ENCODE measurements at regions not wholly inside any gene's neighbourhood (a gene's known extent, or its start where the extent isn't known, plus 50 kb on each side); places are given as distances from the start of the nearest gene placed in this dataset.

DNA sequence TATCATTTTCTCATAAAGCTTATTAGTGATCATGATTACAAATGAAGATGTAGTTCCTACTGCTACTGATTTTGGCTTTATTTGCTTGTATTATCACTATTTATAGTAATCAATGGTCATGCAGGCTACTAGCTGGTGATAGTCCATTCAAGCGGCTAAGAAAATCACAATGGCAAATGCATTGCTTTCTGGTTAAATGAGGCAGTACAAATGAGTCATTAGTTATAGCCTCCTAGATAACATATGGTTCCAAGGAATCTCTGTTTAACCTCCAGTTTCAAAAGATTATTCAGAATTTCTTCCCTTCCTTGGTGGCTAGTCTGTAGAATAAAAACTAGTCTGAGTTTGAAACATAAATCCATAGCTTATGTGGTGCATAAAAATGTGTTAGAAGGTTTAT lies 141.3 kb upstream of the HTR2A start:
- Mint-ChIP-seq H3K27me3 (no peaks in the 10 kb centered on the region), H3K4me1 (ENCODE audit: low read depth) (peaks cover 9% of the 10 kb centered on the region), H3K27ac (no peak overlapping the region), H3K4me3 (no peak overlapping the region), H3K36me3 (ENCODE audit: low read depth) (no peaks in the 10 kb centered on the region), H3K9me3 (no peaks in the 10 kb centered on the region)
- intact Hi-C loops (cut with micrococcal nuclease) = no loop called here

DNA sequence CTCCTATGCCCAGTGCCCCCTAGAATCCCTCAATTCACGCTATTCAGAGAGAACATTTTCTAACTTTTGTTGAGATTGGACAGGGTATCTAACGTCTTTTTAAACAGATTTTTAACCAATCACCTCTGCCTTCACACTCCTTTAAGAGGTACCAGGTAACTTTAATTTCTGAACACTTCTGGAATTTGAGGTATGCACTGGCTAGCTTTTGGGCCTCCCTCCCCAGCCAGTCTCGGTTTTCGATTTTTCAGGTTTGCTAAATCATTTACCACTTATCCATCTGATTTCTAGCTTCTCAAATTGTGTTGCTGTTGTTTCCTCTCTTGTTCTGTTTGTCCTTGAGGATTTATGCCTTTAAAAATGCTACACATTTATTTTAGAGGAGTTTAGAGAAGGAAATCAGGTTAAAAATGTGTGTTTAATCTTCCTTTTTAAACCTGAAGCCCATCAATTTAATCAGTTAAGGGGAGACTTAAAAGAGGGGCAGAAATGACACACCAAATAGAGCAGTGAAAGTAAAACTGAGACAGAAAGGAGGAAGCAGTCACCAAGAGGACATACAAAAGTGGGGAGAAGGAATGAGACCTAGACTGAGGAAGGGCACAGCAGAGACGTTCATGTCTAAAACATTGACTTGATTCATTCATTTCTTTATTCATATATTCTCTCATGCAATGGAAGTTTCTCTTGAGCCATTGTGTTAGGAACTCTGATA lies 139.6 kb upstream of the HTR2A start:
- Mint-ChIP-seq H3K4me1 (ENCODE audit: low read depth) (peaks cover 12% of the 10 kb centered on the region), H3K4me3 (no peak overlapping the region), H3K9me3 (no peaks in the 10 kb centered on the region), H3K27me3 (no peaks in the 10 kb centered on the region), H3K36me3 (ENCODE audit: low read depth) (no peaks in the 10 kb centered on the region), H3K27ac (no peak overlapping the region)
- intact Hi-C loops (cut with micrococcal nuclease) = no loop called here

DNA sequence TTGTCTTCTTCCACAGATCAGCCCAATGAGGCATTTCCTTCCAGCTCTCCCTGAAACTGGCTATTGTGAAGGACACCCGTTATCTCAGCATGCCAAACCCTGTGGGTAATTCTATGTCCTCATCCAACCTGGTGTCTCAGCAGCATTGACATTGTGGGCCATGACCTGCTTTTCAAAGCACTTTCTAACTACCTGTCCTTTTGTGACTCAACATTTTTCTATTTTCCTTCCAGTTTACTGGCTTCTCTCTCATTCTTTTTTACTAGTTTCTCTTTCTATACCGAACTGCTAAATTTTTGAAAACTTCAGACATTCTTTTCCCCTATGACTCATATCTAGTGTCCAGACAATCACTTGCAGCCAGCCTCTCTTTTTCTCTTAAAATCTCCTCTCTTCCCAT lies 136.4 kb upstream of the HTR2A start:
- Mint-ChIP-seq H3K27ac (no peak overlapping the region), H3K9me3 (no peaks in the 10 kb centered on the region), H3K4me3 (no peak overlapping the region), H3K36me3 (ENCODE audit: low read depth) (no peaks in the 10 kb centered on the region), H3K27me3 (no peaks in the 10 kb centered on the region), H3K4me1 (ENCODE audit: low read depth) (peaks cover 12% of the 10 kb centered on the region)
- intact Hi-C loops (cut with micrococcal nuclease) = no loop called here

- peaks cover 18% of the 10 kb centered on the region for H3K4me1 Mint-ChIP-seq (ENCODE audit: low read depth)
- intact Hi-C loops (cut with micrococcal nuclease) = no loop called here
- no peaks in the 10 kb centered on the region for H3K36me3 Mint-ChIP-seq (ENCODE audit: low read depth)
- H3K27me3 Mint-ChIP-seq = no peaks in the 10 kb centered on the region
- H3K4me3 Mint-ChIP-seq = no peak overlapping the region
- H3K9me3 Mint-ChIP-seq = no peaks in the 10 kb centered on the region
- H3K27ac Mint-ChIP-seq = no peak overlapping the region
Measured at GRCh38 chr13:47027780-47028437, 131.1 kb upstream of the HTR2A start.

DNA sequence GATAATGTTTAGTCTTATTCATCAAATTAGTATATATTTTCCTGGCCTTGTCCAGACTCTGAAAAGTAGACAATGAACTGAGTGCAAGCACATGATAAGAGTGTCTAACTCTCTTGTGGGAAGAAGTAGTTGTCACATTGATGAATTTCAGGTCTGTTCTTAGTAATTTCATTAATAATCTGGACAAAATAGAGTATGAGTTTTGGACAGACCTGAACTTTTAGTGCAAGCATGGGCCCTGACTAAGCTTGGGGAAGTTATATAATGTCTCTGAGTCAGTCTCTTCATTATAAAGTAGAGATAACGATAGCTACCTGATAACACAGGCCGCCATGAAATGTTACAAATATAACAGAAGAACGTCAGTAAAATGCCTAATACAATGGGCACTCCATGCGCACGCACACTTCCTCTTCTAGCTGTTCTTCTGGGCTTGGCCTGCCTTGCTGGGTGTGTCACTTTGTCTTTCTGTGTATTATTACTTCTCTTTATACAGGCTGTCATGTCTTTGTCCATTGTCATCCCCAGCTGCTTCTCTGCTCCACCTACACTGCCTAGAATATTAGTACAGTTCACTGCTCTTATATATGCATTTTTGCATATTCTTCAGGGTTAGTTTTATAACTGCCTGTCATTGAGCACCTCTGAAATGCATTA lies 129.1 kb upstream of the HTR2A start:
- intact Hi-C loops (cut with micrococcal nuclease) = no loop called here
- Mint-ChIP-seq H3K27ac (no peak overlapping the region), H3K36me3 (ENCODE audit: low read depth) (no peaks in the 10 kb centered on the region), H3K4me3 (no peak overlapping the region), H3K4me1 (ENCODE audit: low read depth) (peaks cover 18% of the 10 kb centered on the region), H3K27me3 (no peaks in the 10 kb centered on the region), H3K9me3 (no peaks in the 10 kb centered on the region)

- no peaks in the 10 kb centered on the region for H3K27me3 Mint-ChIP-seq
- H3K4me1 Mint-ChIP-seq (ENCODE audit: low read depth) = peaks cover 7% of the 10 kb centered on the region
- H3K27ac Mint-ChIP-seq = no peak overlapping the region
- H3K4me3 Mint-ChIP-seq = no peak overlapping the region
- intact Hi-C loops (cut with micrococcal nuclease) = no loop called here
- no peaks in the 10 kb centered on the region for H3K36me3 Mint-ChIP-seq (ENCODE audit: low read depth)
- H3K9me3 Mint-ChIP-seq = peaks cover 16% of the 10 kb centered on the region
Measured at GRCh38 chr13:47019977-47020376, 123.1 kb upstream of the HTR2A start.

GRCh38 chr13:47017476-47017875 lies 120.6 kb upstream of the HTR2A start:
- Mint-ChIP-seq H3K4me3 (no peak overlapping the region), H3K36me3 (ENCODE audit: low read depth) (no peaks in the 10 kb centered on the region), H3K9me3 (peaks cover 16% of the 10 kb centered on the region), H3K4me1 (ENCODE audit: low read depth) (no peaks in the 10 kb centered on the region), H3K27me3 (no peaks in the 10 kb centered on the region), H3K27ac (no peak overlapping the region)
- intact Hi-C loops (cut with micrococcal nuclease) = no loop called here

DNA sequence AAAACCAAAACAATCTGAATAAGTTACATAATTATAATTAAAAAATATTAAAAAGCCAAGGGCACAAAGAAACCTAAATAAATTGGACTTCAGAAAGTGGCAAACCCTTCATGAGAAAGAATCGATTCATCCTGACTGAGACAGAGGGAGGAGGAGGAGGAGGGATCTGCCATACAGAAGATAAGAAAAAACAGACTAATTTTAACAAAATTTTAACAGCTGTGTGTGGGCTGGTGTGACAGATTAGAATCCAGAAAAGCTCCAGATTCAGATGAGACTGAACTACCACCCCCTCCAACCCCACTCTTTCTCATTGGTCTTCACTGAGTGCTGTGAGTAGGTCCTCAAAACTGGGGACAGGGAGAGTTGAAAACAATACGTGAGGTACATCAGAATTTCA lies 111.5 kb upstream of the HTR2A start:
- Mint-ChIP-seq H3K4me3 (no peak overlapping the region), H3K27me3 (peaks cover 4% of the 10 kb centered on the region), H3K27ac (no peak overlapping the region), H3K36me3 (ENCODE audit: low read depth) (no peaks in the 10 kb centered on the region), H3K4me1 (ENCODE audit: low read depth) (no peaks in the 10 kb centered on the region), H3K9me3 (no peaks in the 10 kb centered on the region)
- intact Hi-C loops (cut with micrococcal nuclease) = no loop called here

DNA sequence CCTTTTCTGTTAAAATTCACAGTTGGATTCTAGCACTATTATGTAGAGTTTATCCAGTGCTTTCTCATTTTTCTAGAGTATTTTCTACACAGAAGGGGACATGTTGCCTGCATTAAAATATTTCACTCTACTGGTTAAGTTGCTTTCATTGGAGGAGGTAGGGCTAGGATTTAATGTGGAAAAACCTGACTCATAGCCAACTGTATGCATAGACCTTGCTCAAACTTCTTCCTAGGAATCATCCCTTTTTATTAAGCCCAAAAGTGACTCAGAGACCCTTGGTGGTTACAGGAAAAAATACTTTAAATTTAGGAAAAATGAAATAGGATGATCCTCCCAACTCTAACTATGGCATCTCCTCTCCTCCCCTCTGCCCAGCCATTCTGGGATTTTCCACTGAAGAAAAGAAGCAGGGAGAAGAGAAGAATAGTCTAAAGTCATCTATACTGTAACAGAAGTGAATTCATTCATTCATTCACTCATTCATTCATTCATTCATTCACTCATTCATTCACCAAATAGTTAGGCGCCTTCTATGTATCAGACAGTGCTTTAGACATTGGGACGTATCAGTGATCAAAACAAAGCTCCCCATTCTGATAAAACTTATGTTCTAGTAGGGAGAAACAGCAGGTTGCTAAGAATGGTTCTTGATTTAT lies 109.0 kb upstream of the HTR2A start:
- no peak overlapping the region for H3K27ac Mint-ChIP-seq
- no peaks in the 10 kb centered on the region for H3K36me3 Mint-ChIP-seq (ENCODE audit: low read depth)
- intact Hi-C loops (cut with micrococcal nuclease) = no loop called here
- no peak overlapping the region for H3K4me3 Mint-ChIP-seq
- no peaks in the 10 kb centered on the region for H3K4me1 Mint-ChIP-seq (ENCODE audit: low read depth)
- peaks cover 8% of the 10 kb centered on the region for H3K27me3 Mint-ChIP-seq
- no peaks in the 10 kb centered on the region for H3K9me3 Mint-ChIP-seq

- Mint-ChIP-seq H3K36me3 (ENCODE audit: low read depth) (no peaks in the 10 kb centered on the region), H3K27ac (no peak overlapping the region), H3K4me1 (ENCODE audit: low read depth) (no peaks in the 10 kb centered on the region), H3K9me3 (no peaks in the 10 kb centered on the region), H3K4me3 (no peak overlapping the region), H3K27me3 (peaks cover 8% of the 10 kb centered on the region)
- intact Hi-C loops (cut with micrococcal nuclease) = no loop called here
Measured at GRCh38 chr13:47004540-47004939, 107.7 kb upstream of the HTR2A start.

- H3K27ac Mint-ChIP-seq = no peak overlapping the region
- H3K4me1 Mint-ChIP-seq (ENCODE audit: low read depth) = no peaks in the 10 kb centered on the region
- intact Hi-C loops (cut with micrococcal nuclease) = no loop called here
- H3K4me3 Mint-ChIP-seq = no peak overlapping the region
- peaks cover 8% of the 10 kb centered on the region for H3K27me3 Mint-ChIP-seq
- no peaks in the 10 kb centered on the region for H3K9me3 Mint-ChIP-seq
- H3K36me3 Mint-ChIP-seq (ENCODE audit: low read depth) = no peaks in the 10 kb centered on the region
Measured at GRCh38 chr13:47004027-47004426, 107.2 kb upstream of the HTR2A start.

DNA sequence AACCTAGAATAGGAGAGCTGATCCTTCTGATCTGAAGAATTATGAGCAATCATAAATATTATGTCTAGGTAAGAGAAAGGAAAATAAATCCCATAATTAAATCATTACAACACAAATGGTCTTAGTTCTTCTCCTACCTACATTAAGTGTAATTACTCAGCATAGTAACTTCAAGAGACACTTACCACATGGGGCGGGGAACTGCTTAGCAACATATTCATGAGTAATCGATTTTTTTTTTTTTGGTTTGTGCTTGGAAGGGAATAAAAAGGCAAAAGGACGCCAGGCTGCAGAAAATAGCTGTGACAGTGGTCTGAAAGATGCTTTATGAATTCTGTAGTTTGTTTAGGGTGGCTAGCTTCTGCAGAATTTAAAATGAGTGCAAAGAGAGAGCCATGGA lies 103.3 kb upstream of the HTR2A start:
- H3K4me1 Mint-ChIP-seq (ENCODE audit: low read depth) = peaks cover 8% of the 10 kb centered on the region
- no peak overlapping the region for H3K27ac Mint-ChIP-seq
- H3K4me3 Mint-ChIP-seq = no peak overlapping the region
- no peaks in the 10 kb centered on the region for H3K36me3 Mint-ChIP-seq (ENCODE audit: low read depth)
- intact Hi-C loops (cut with micrococcal nuclease) = no loop called here
- H3K27me3 Mint-ChIP-seq = peaks cover 5% of the 10 kb centered on the region
- H3K9me3 Mint-ChIP-seq = peaks cover 7% of the 10 kb centered on the region

DNA sequence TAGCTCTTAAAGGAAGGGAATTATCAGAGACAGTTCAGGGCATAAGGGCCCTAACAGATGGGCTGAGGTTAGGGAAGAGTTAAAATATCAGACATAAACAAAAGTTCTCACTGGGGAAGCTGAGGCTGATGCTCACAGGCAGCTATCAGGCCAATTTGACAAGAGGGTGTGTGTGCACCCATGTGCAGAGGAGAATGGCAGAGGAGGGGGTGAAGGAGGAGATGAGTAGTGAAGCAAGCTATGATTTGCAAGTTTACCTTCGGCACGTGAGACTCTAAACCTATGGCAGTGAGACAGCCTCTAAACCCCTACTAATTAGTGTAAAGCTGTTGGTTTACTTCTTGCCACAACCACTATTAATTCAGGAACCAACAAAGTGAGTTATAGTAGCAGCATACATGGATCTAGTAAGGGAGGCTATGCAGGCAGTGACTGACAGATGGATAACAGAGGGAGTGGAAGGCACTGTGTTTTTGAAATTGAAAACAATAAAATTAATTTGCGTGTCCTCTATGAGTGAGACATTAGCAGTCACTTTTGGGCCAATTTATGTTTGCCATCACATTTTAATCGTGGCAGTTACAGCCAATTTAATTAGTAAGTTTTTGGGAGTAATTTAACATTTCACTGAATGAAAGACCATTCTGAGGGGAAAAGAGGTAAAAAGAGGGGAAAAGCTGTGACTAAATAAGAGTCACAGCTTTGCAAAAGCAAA lies 99.6 kb upstream of the HTR2A start:
- H3K27me3 Mint-ChIP-seq = peaks cover 2% of the 10 kb centered on the region
- H3K27ac Mint-ChIP-seq = no peak overlapping the region
- peaks cover 8% of the 10 kb centered on the region for H3K4me1 Mint-ChIP-seq (ENCODE audit: low read depth)
- no peaks in the 10 kb centered on the region for H3K36me3 Mint-ChIP-seq (ENCODE audit: low read depth)
- H3K4me3 Mint-ChIP-seq = no peak overlapping the region
- intact Hi-C loops (cut with micrococcal nuclease) = no loop called here
- peaks cover 7% of the 10 kb centered on the region for H3K9me3 Mint-ChIP-seq

- Mint-ChIP-seq H3K36me3 (ENCODE audit: low read depth) (no peaks in the 10 kb centered on the region), H3K9me3 (peaks cover 7% of the 10 kb centered on the region), H3K4me1 (ENCODE audit: low read depth) (peaks cover 8% of the 10 kb centered on the region), H3K4me3 (no peak overlapping the region), H3K27me3 (no peaks in the 10 kb centered on the region), H3K27ac (no peak overlapping the region)
- intact Hi-C loops (cut with micrococcal nuclease) = no loop called here
Measured at GRCh38 chr13:46995874-46996273, 99.0 kb upstream of the HTR2A start.

All from dendritic cell treated with granulocyte-macrophage colony-stimulating factor and Interleukin-4, amounts not matched to agents 40 ng/mL and 50 ng/mL, for 4 days (primary cell).